ENCODE measurements at regions not wholly inside any gene's neighbourhood (a gene's known extent, or its start where the extent isn't known, plus 50 kb on each side); places are given as distances from the start of the nearest gene placed in this dataset.
"Not testable (repeated sequence)": the region's sequence is repeated elsewhere in the genome, so short reads cannot be mapped to it uniquely, and the experiment has no call there.

GRCh38 chr4:160549951-160550519, 1447.2 kb downstream of the RAPGEF2 start:
- TF ChIP-seq CTCF (conservative IDR thresholded peaks at IDR 0.05 in 1 of 2, IDR thresholded peaks at IDR 0.05 in 1 of 2; ENCODE audit: low read depth in 1 of 2, low read length in 2 of 2); EZH2 (IDR thresholded peaks at IDR 0.05; ENCODE audit: low read length, missing control alignments): not testable (repeated sequence)

Data from fibroblast of lung (primary cell).